ENCODE measurements at regions not wholly inside any gene's neighbourhood (a gene's known extent, or its start where the extent isn't known, plus 50 kb on each side); places are given as distances from the start of the nearest gene placed in this dataset.

GRCh38 chr1:30040081-30041019 lies 683.0 kb downstream of the MATN1 start:
- TF ChIP-seq SP1 (IDR thresholded peaks at IDR 0.05) (no peak), FOXA1 (IDR thresholded peaks at IDR 0.05) (no peak), ZNF384 (IDR thresholded peaks at IDR 0.05) (no peak), FOXK2 (IDR thresholded peaks at IDR 0.05) (no peak), SUZ12 (IDR thresholded peaks at IDR 0.05) (no peak), FOXM1 (IDR thresholded peaks at IDR 0.05; ENCODE audit: borderline replicate concordance) (no peak), BHLHE40 (IDR thresholded peaks at IDR 0.05; ENCODE audit: borderline replicate concordance) (no peak), HDGF (IDR thresholded peaks at IDR 0.05; ENCODE audit: borderline replicate concordance) (no peak), NFRKB (IDR thresholded peaks at IDR 0.05) (no peak), ELF4 (IDR thresholded peaks at IDR 0.05) (no peak), TARDBP (IDR thresholded peaks at IDR 0.05) (no peak), L3MBTL2 (conservative IDR thresholded peaks at IDR 0.05) (no peak), ARNT (IDR thresholded peaks at IDR 0.05) (no peak), LEF1 (IDR thresholded peaks at IDR 0.05; ENCODE audit: borderline replicate concordance) (no peak)
